DOHH2 (cell line): ENCODE measurements at regions not wholly inside any gene's neighbourhood (a gene's known extent, or its start where the extent isn't known, plus 50 kb on each side); places are given as distances from the start of the nearest gene placed in this dataset.

ENCODE experiments used
- CTCF ChIP-seq: fragments of 200-600 bp; sonication (generic); IDR thresholded peaks from one replicate; pipeline ENCODE4 v1.5.1; 2014; ENCODE audit warnings: antibody characterized with exemption, mild to moderate bottlenecking, low read depth, low read length; ENCODE audit not compliant: poor library complexity, severe bottlenecking
- EZH2phosphoT487 ChIP-seq: fragments of 200-600 bp; sonication (generic); IDR thresholded peaks from 2 replicates; pipeline ENCODE4 v1.6.1; 2017; ENCODE audit warnings: borderline replicate concordance, mild to moderate bottlenecking, antibody characterized with exemption, low read length, moderate library complexity, mixed read lengths

GRCh38 chr4:129474698-129475097, 378.7 kb downstream of the C4orf33 start:
- TF ChIP-seq CTCF (no peak), EZH2phosphoT487 (no peak)
